ENCODE measurements at regions not wholly inside any gene's neighbourhood (a gene's known extent, or its start where the extent isn't known, plus 50 kb on each side); places are given as distances from the start of the nearest gene placed in this dataset.

DNA sequence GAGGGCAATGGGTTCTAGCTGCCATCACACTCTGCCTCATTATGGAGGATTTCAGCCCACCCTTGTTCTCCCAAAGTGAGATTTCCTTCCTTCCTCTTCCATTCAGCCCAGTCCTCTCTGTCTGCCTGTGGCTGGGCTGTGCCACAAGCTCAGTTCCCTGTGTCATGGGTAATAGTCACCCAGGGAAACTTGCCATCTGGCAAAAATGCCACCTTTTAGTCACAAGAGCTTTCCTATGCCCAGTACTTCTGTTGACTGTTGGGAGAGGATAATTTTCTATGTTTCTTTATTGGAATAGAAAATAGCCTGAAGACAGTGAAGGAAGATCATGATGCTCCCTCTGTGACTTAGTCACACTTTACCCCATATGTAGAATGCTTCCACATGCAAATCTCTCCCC, 71.4 kb downstream of the TLR4 start:
- no peak for ATAC-seq (ENCODE audit: low FRiP score)
- TF ChIP-seq, protein P1, sequence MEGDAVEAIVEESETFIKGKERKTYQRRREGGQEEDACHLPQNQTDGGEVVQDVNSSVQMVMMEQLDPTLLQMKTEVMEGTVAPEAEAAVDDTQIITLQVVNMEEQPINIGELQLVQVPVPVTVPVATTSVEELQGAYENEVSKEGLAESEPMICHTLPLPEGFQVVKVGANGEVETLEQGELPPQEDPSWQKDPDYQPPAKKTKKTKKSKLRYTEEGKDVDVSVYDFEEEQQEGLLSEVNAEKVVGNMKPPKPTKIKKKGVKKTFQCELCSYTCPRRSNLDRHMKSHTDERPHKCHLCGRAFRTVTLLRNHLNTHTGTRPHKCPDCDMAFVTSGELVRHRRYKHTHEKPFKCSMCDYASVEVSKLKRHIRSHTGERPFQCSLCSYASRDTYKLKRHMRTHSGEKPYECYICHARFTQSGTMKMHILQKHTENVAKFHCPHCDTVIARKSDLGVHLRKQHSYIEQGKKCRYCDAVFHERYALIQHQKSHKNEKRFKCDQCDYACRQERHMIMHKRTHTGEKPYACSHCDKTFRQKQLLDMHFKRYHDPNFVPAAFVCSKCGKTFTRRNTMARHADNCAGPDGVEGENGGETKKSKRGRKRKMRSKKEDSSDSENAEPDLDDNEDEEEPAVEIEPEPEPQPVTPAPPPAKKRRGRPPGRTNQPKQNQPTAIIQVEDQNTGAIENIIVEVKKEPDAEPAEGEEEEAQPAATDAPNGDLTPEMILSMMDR (IDR thresholded peaks at IDR 0.05) = no peak
- DNase-seq (ENCODE audit: low spot score) = no peak

DNA sequence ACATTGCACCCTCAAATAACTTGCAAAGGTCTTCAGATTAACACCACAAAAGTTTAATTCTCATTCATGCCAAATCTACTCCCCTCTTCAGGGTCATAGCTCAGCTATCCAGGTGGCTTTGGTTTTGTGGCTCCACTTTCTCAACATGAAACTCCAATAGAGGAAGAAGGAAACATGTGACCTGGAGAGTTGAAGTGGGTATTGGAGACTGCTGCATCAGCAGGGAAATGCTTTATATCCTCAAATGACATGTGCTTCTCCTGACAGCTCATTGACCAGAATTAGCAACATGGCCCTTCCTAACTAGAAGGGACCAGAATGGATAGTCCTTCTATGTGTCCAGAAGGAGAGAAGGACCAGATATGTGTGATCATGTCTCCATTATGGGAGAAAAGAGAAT, 73.6 kb downstream of the TLR4 start:
- TF ChIP-seq, protein P1 (IDR thresholded peaks at IDR 0.05) = no peak
- ATAC-seq (ENCODE audit: low FRiP score) (no peak), DNase-seq (ENCODE audit: low spot score) (no peak)

DNA sequence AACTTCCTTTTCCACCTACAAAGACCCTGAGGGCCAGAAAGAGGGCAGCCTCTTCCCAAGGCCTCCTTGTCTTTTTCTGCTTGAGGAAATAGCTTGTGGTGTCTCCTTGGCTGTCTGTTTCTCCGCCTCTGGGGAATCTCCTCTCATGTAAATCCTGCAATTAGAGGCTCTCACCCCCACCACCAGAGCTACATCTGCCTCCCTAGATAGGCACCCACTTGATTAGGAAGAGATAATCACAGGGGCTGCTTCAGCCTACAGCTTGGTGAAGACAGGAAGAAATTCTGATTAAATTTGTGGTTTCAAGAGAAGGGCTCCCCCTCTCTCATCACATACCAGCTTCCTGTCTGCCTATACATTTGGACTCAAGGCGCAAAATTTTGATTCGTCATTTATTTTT, 75.6 kb downstream of the TLR4 start:
- DNase-seq (ENCODE audit: low spot score) (no peak), ATAC-seq (ENCODE audit: low FRiP score) (no peak)
- TF ChIP-seq, protein P1 (IDR thresholded peaks at IDR 0.05) = no peak

DNA sequence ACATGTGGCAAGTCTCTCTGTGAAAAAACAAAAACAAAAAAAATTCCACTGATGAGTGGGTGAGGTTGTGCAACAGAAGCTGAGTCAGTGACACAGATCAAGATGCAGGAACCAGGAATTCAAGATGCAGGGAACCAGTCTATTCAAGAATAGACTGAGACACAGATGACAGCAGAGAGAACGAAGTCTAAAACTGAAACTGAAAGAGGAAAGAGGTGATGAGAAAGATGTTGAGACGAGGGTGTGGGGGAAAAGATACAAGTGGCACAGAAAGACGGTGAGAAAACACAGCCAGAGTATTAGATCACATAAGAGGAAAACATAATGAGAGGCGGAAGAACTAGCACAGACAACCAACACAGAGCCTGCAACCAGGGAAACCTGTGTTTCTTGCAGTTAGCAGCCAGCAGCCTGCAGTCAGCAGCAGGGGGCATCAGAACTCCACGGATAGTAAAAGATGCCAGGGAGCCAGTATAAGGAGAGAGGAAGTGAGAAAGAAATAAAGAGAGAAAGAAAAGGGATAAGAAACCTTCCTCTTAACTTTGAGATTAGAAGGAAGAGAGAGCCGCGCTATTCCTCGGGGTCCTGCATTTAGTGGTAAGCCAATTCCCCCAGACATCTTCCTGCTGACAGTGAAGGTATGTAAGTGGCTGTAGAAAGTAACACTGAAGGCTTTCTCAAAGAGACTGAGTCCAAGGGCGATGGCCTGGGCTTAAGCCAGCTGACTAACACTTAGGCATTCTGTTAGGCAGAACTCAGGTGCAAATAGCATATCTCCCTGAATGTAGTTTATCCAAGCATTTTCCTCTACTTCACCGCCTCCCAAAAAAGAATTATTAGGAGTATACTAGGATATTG, 79.0 kb downstream of the TLR4 start:
- DNase-seq (ENCODE audit: low spot score) = peak; percentile 28
- TF ChIP-seq, protein P1 (IDR thresholded peaks at IDR 0.05) = peak in 1 of 3 donors; percentile 8
- ATAC-seq (ENCODE audit: low FRiP score) = peak; percentile 88

DNA sequence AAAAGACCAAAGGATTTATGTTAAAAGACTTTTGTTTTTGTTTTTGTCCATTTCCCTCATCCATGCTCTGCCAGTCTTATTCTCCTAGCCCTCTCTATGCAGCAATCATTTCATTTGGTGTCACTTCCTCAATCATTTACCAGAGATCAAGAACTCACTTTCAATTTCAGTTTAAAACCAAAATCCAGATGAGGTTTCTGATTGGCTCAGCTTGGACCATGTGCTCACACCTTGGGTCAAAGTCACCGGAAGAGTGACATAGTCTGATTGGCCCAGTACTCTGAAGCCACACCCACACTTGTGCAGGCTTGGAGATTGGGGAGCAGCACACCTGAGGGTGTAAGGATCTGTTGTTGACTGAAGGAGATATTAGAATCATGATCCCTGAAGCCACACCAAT, 79.6 kb downstream of the TLR4 start:
- DNase-seq (ENCODE audit: low spot score) = no peak
- no peak for ATAC-seq (ENCODE audit: low FRiP score)
- TF ChIP-seq, protein P1 (IDR thresholded peaks at IDR 0.05) = no peak

DNA sequence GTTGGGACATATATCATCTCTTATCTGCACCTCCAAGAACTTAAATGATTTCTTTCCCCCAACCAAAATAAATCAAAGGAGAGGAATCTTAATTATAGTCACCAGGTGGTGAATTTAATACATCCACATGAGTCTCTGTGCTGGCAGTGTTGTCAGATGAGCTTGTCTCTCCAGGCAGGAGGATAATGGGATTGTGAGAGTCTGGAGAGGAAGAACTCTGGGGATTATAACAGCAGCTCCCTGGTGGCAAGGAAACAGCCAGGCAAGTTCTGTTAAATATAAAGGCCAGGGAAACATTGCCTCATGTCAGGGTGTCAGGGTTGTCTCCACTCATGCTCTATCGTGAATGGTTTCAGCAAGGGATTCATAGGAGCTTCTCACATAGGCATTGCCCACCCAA, 80.8 kb downstream of the TLR4 start:
- TF ChIP-seq, protein P1 (IDR thresholded peaks at IDR 0.05) = no peak
- ATAC-seq (ENCODE audit: low FRiP score) = no peak
- DNase-seq (ENCODE audit: low spot score) = no peak

DNA sequence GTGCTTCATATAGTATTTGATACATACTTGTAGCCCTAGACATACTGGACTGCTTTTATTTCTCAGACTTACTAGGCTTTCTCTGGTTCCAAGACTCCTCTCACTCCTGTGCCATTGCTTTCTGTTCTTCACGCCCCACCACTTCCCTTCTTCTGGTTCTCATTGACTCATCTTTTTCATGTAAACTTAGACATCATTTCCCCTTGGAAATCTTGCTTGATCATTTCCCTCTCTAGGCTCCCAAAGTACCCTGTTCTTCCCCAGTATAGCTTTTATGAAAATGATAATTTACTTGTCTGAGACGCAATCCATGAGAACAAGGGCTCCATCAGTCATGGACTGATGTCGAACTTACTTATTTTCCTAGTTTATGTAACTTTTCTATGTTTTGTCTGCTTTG, 83.5 kb downstream of the TLR4 start:
- TF ChIP-seq, protein P1 (IDR thresholded peaks at IDR 0.05) = no peak
- ATAC-seq (ENCODE audit: low FRiP score) = no peak
- no peak for DNase-seq (ENCODE audit: low spot score)

Measured in omental fat pad (tissue), 3 donors.